Esophagus muscularis mucosa (tissue), 3 donors: ENCODE measurements at regions not wholly inside any gene's neighbourhood (a gene's known extent, or its start where the extent isn't known, plus 50 kb on each side); places are given as distances from the start of the nearest gene placed in this dataset.

ENCODE experiments used
- CTCF ChIP-seq, 3 experiments: fragments of 200-600 bp in 2 of 3; fragments of 450-650 bp in 1 of 3; sonication (generic) in 2 of 3; IDR thresholded peaks; one replicate each; pipeline ENCODE4 v1.5.1; 2017 to 2019; ENCODE audit warnings: antibody characterized with exemption in 3 of 3, mild to moderate bottlenecking in 2 of 3, moderate library complexity in 1 of 3
- POLR2A ChIP-seq: fragments of 450-650 bp; IDR thresholded peaks from one replicate; pipeline ENCODE4 v1.6.1; 2017; ENCODE audit warnings: antibody characterized with exemption, moderate library complexity, mild to moderate bottlenecking, low read depth
- POLR2AphosphoS5 ChIP-seq, 2 donors: sonication (generic); formaldehyde crosslinking; IDR thresholded peaks; one replicate each; pipeline ENCODE4 v1.6.1; 2017; ENCODE audit warnings: antibody characterized with exemption in 2 of 2

GRCh38 chr4:19063662-19064061, 1042.1 kb upstream of the LCORL start:
- TF ChIP-seq CTCF (IDR thresholded peaks at IDR 0.05), result no peak
- no peak for TF ChIP-seq POLR2AphosphoS5 (IDR thresholded peaks at IDR 0.05)
- no peak for TF ChIP-seq POLR2A
